SK-N-MC (cell line): ENCODE measurements at regions not wholly inside any gene's neighbourhood (a gene's known extent, or its start where the extent isn't known, plus 50 kb on each side); places are given as distances from the start of the nearest gene placed in this dataset.

Source experiments
- EZH2 ChIP-seq: fragments of 200-600 bp; sonication (generic); IDR thresholded peaks from one replicate; pipeline ENCODE4 v1.6.1; 2017; ENCODE audit warnings: antibody characterized with exemption
- POLR2AphosphoS5 ChIP-seq: IDR thresholded peaks from 2 replicates; pipeline ENCODE4 v1.6.1; 2012; ENCODE audit warnings: mild to moderate bottlenecking, low read depth, low read length, borderline replicate concordance

GRCh38 chr1:34303218-34303617 lies 126.5 kb downstream of the C1orf94 start:
- TF ChIP-seq POLR2AphosphoS5 = no peak
- no peak for TF ChIP-seq EZH2
